Activated CD8-positive, alpha-beta memory T cell treated with anti-CD3 and anti-CD28 coated beads, Interleukin-2, amount 10 ng/mL, durations not matched to agents 7 days and 5 days (primary cell): ENCODE measurements at regions not wholly inside any gene's neighbourhood (a gene's known extent, or its start where the extent isn't known, plus 50 kb on each side); places are given as distances from the start of the nearest gene placed in this dataset.
"Not testable (repeated sequence)": the region's sequence is repeated elsewhere in the genome, so short reads cannot be mapped to it uniquely, and the experiment has no call there.

Experiments used
- ATAC-seq: fragments of 150-1000 bp; cut with Tn5 transposase; one replicate; pipeline ENCODE4 v1.10.0; 2021; ENCODE audit warnings: moderate library complexity
- CTCF ChIA-PET: fragments of 350-600 bp; sonication (Branson Sonifier 250); formaldehyde crosslinking; loops from one replicate; lab custom pipeline; 2021; ENCODE audit warnings: antibody characterized with exemption; lab: Charles Lee
- DNase-seq: peaks from one replicate; pipeline ENCODE4 v3.0.0-alpha.2; 2020
- H3K27ac Mint-ChIP-seq: one replicate; pipeline ENCODE4 v1.8.0; 2021; ENCODE audit warnings: mild to moderate bottlenecking, mixed read lengths
- H3K27me3 Mint-ChIP-seq: one replicate; pipeline ENCODE4 v1.8.0; 2021; ENCODE audit warnings: mixed read lengths
- H3K36me3 Mint-ChIP-seq: one replicate; pipeline ENCODE4 v1.8.0; 2021; ENCODE audit warnings: mild to moderate bottlenecking, mixed read lengths
- H3K4me1 Mint-ChIP-seq: one replicate; pipeline ENCODE4 v1.8.0; 2021; ENCODE audit warnings: mixed read lengths
- H3K4me3 Mint-ChIP-seq: one replicate; pipeline ENCODE4 v1.8.0; 2021; ENCODE audit warnings: mild to moderate bottlenecking, moderate library complexity, mixed read lengths
- H3K9me3 Mint-ChIP-seq: one replicate; pipeline ENCODE4 v1.8.0; 2022; ENCODE audit warnings: low read depth, mixed read lengths

- CTCF ChIA-PET = no interaction called here
- DNase-seq = no peak
- no peaks in the 10 kb centered on the region for H3K27me3 Mint-ChIP-seq
- no peak overlapping the region for H3K27ac Mint-ChIP-seq
- ATAC-seq = no peak
- H3K9me3 Mint-ChIP-seq = peaks cover 2% of the 10 kb centered on the region
- H3K4me1 Mint-ChIP-seq = no peaks in the 10 kb centered on the region
- H3K36me3 Mint-ChIP-seq = no peaks in the 10 kb centered on the region
- H3K4me3 Mint-ChIP-seq = no peak overlapping the region
These were observed 207.1 kb upstream of the CXorf66 start for GRCh38 chrX:140172401-140172800.

- Mint-ChIP-seq H3K4me1 (no peaks in the 10 kb centered on the region), H3K4me3 (no peak overlapping the region), H3K9me3 (peaks cover 2% of the 10 kb centered on the region), H3K27me3 (no peaks in the 10 kb centered on the region), H3K36me3 (no peaks in the 10 kb centered on the region), H3K27ac (no peak overlapping the region)
- CTCF ChIA-PET = no interaction called here
- ATAC-seq (no peak), DNase-seq (no peak)
These were observed 202.2 kb upstream of the CXorf66 start for GRCh38 chrX:140167551-140167950.

- no peak overlapping the region for H3K4me3 Mint-ChIP-seq
- H3K27me3 Mint-ChIP-seq = no peaks in the 10 kb centered on the region
- H3K9me3 Mint-ChIP-seq = no peaks in the 10 kb centered on the region
- ATAC-seq (no peak), DNase-seq (no peak)
- CTCF ChIA-PET = no interaction called here
- H3K4me1 Mint-ChIP-seq = no peaks in the 10 kb centered on the region
- H3K36me3 Mint-ChIP-seq = no peaks in the 10 kb centered on the region
- no peak overlapping the region for H3K27ac Mint-ChIP-seq
These were observed 200.5 kb upstream of the CXorf66 start for GRCh38 chrX:140165849-140166248.

- DNase-seq = no peak
- Mint-ChIP-seq H3K36me3 (no peaks in the 10 kb centered on the region), H3K27me3 (no peaks in the 10 kb centered on the region), H3K9me3 (no peaks in the 10 kb centered on the region), H3K4me1 (no peaks in the 10 kb centered on the region), H3K4me3 (no peak overlapping the region), H3K27ac (no peak overlapping the region)
- CTCF ChIA-PET = no interaction called here
- no peak for ATAC-seq
These were observed 199.1 kb upstream of the CXorf66 start for GRCh38 chrX:140164391-140164790.

- no peak overlapping the region for H3K27ac Mint-ChIP-seq
- H3K36me3 Mint-ChIP-seq = no peaks in the 10 kb centered on the region
- CTCF ChIA-PET = no interaction called here
- DNase-seq (no peak), ATAC-seq (no peak)
- no peaks in the 10 kb centered on the region for H3K27me3 Mint-ChIP-seq
- no peaks in the 10 kb centered on the region for H3K4me1 Mint-ChIP-seq
- no peaks in the 10 kb centered on the region for H3K9me3 Mint-ChIP-seq
- H3K4me3 Mint-ChIP-seq = no peak overlapping the region
These were observed 198.2 kb upstream of the CXorf66 start for GRCh38 chrX:140163371-140164159.

GRCh38 chrX:140157611-140158010 is 192.3 kb upstream of the CXorf66 start:
- CTCF ChIA-PET = no interaction called here
- Mint-ChIP-seq H3K4me1 (no peaks in the 10 kb centered on the region), H3K9me3 (no peaks in the 10 kb centered on the region), H3K4me3 (no peak overlapping the region), H3K27ac (no peak overlapping the region), H3K27me3 (no peaks in the 10 kb centered on the region), H3K36me3 (no peaks in the 10 kb centered on the region)
- no peak for DNase-seq
- ATAC-seq = no peak

GRCh38 chrX:140157143-140157542 is 191.8 kb upstream of the CXorf66 start:
- H3K27me3 Mint-ChIP-seq = no peaks in the 10 kb centered on the region
- no peaks in the 10 kb centered on the region for H3K36me3 Mint-ChIP-seq
- ATAC-seq (no peak), DNase-seq (no peak)
- CTCF ChIA-PET = no interaction called here
- H3K4me1 Mint-ChIP-seq = no peaks in the 10 kb centered on the region
- H3K9me3 Mint-ChIP-seq = no peaks in the 10 kb centered on the region
- H3K27ac Mint-ChIP-seq = no peak overlapping the region
- no peak overlapping the region for H3K4me3 Mint-ChIP-seq

- CTCF ChIA-PET = no interaction called here
- no peak for ATAC-seq
- H3K36me3 Mint-ChIP-seq = no peaks in the 10 kb centered on the region
- H3K4me3 Mint-ChIP-seq = no peak overlapping the region
- no peaks in the 10 kb centered on the region for H3K9me3 Mint-ChIP-seq
- H3K27ac Mint-ChIP-seq = no peak overlapping the region
- H3K27me3 Mint-ChIP-seq = no peaks in the 10 kb centered on the region
- DNase-seq = no peak
- no peaks in the 10 kb centered on the region for H3K4me1 Mint-ChIP-seq
These were observed 186.0 kb upstream of the CXorf66 start for GRCh38 chrX:140151316-140151715.

GRCh38 chrX:140149761-140150160 is 184.4 kb upstream of the CXorf66 start:
- Mint-ChIP-seq H3K9me3 (no peaks in the 10 kb centered on the region), H3K27ac (no peak overlapping the region), H3K27me3 (no peaks in the 10 kb centered on the region), H3K4me3 (no peak overlapping the region), H3K36me3 (no peaks in the 10 kb centered on the region), H3K4me1 (no peaks in the 10 kb centered on the region)
- CTCF ChIA-PET = interaction anchor here (1.7 kb wide), 1 partner anchor 66 kb away, joined by 4 read pairs; no protein-coding TSS in a partner anchor
- DNase-seq (no peak), ATAC-seq (no peak)

- ATAC-seq (no peak), DNase-seq (no peak)
- H3K4me1 Mint-ChIP-seq = no peaks in the 10 kb centered on the region
- H3K27ac Mint-ChIP-seq = no peak overlapping the region
- CTCF ChIA-PET = interaction anchor here (1.5 kb wide), 1 partner anchor 85 kb away, joined by 6 read pairs; no protein-coding TSS in a partner anchor
- H3K27me3 Mint-ChIP-seq = no peaks in the 10 kb centered on the region
- no peaks in the 10 kb centered on the region for H3K36me3 Mint-ChIP-seq
- no peaks in the 10 kb centered on the region for H3K9me3 Mint-ChIP-seq
- no peak overlapping the region for H3K4me3 Mint-ChIP-seq
These were observed 176.2 kb upstream of the CXorf66 start for GRCh38 chrX:140141444-140142029.

GRCh38 chrX:140138492-140138891 is 173.2 kb upstream of the CXorf66 start:
- H3K4me1 Mint-ChIP-seq, ATAC-seq, CTCF ChIA-PET: not testable (repeated sequence)

GRCh38 chrX:140138065-140138464 is 172.7 kb upstream of the CXorf66 start:
- H3K36me3 Mint-ChIP-seq, H3K9me3 Mint-ChIP-seq, CTCF ChIA-PET, H3K27ac Mint-ChIP-seq, H3K4me1 Mint-ChIP-seq, H3K27me3 Mint-ChIP-seq, DNase-seq, ATAC-seq, H3K4me3 Mint-ChIP-seq: not testable (repeated sequence)

More at GRCh38 chrX:140138492-140138891, 173.2 kb upstream of the CXorf66 start:
- H3K27ac Mint-ChIP-seq, H3K4me3 Mint-ChIP-seq, H3K27me3 Mint-ChIP-seq, DNase-seq, H3K9me3 Mint-ChIP-seq, H3K36me3 Mint-ChIP-seq: not testable (repeated sequence)

- no peak overlapping the region for H3K4me3 Mint-ChIP-seq
- H3K4me1 Mint-ChIP-seq = no peaks in the 10 kb centered on the region
- DNase-seq = no peak
- no peak overlapping the region for H3K27ac Mint-ChIP-seq
- CTCF ChIA-PET = no interaction called here
- no peak for ATAC-seq
- H3K9me3 Mint-ChIP-seq = no peaks in the 10 kb centered on the region
- no peaks in the 10 kb centered on the region for H3K36me3 Mint-ChIP-seq
- H3K27me3 Mint-ChIP-seq = no peaks in the 10 kb centered on the region
These were observed 167.6 kb upstream of the CXorf66 start for GRCh38 chrX:140132937-140133336.

- H3K27me3 Mint-ChIP-seq = no peaks in the 10 kb centered on the region
- H3K27ac Mint-ChIP-seq = no peak overlapping the region
- DNase-seq (no peak), ATAC-seq (no peak)
- CTCF ChIA-PET = no interaction called here
- no peaks in the 10 kb centered on the region for H3K4me1 Mint-ChIP-seq
- no peak overlapping the region for H3K4me3 Mint-ChIP-seq
- H3K36me3 Mint-ChIP-seq = no peaks in the 10 kb centered on the region
- no peaks in the 10 kb centered on the region for H3K9me3 Mint-ChIP-seq
These were observed 158.1 kb upstream of the CXorf66 start for GRCh38 chrX:140123446-140123845.
